ENCODE measurements at regions not wholly inside any gene's neighbourhood (a gene's known extent, or its start where the extent isn't known, plus 50 kb on each side); places are given as distances from the start of the nearest gene placed in this dataset.

DNA sequence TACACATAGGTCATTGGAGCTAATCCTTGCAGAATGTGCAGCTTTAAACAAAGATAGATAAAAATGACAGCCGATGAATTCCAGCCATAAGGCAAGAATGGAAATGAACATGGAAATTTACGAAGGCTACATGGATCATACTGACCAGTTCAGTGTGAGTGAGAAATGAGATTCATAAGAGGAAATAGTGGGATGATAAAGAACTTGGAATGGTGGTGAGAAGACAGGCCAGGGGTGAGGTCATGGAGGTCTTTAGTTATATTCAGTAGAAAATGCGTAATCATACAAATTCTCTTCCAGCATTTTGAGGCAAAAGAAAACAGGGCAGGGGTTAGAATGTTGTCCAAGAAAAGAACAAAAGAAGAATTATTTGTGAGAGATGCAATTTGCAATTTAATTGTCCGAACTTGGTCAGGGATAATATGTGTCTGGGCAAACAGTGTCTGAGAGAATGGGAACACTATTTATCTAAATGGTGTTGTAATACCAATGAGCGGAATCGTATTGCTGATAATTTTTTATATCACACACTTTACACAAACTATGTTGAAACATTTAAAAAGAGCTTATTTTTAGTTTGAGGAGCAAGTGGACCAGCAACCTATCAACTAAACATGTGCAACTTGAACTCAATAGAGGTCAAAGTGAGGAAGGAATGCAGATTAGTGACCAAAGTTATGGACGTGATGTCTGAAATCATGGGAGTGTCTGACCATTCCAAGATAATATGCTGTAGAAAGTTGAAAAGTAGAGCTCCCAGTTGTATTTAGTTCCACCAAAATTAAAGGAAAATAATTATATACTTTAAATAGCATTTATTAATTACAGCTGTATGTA, 739.0 kb upstream of the NCAM2 start:
- peak; percentile 28 for ATAC-seq
- Histone ChIP-seq H3K36me3 (no peaks in the 10 kb centered on the region), H3K27me3 (no peaks in the 10 kb centered on the region), H3K4me1 (no peaks in the 10 kb centered on the region), H3K27ac (no peak overlapping the region), H3K4me3 (no peak overlapping the region), H3K9me3 (no peaks in the 10 kb centered on the region)
- TF ChIP-seq, protein P1, sequence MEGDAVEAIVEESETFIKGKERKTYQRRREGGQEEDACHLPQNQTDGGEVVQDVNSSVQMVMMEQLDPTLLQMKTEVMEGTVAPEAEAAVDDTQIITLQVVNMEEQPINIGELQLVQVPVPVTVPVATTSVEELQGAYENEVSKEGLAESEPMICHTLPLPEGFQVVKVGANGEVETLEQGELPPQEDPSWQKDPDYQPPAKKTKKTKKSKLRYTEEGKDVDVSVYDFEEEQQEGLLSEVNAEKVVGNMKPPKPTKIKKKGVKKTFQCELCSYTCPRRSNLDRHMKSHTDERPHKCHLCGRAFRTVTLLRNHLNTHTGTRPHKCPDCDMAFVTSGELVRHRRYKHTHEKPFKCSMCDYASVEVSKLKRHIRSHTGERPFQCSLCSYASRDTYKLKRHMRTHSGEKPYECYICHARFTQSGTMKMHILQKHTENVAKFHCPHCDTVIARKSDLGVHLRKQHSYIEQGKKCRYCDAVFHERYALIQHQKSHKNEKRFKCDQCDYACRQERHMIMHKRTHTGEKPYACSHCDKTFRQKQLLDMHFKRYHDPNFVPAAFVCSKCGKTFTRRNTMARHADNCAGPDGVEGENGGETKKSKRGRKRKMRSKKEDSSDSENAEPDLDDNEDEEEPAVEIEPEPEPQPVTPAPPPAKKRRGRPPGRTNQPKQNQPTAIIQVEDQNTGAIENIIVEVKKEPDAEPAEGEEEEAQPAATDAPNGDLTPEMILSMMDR (IDR thresholded peaks at IDR 0.05) = no peak
- TF ChIP-seq EP300 (IDR thresholded peaks at IDR 0.05) (no peak), POLR2AphosphoS5 (IDR thresholded peaks at IDR 0.05) (no peak), POLR2A (IDR thresholded peaks at IDR 0.05) (no peak)
- WGBS, 2 donors (ENCODE audit: low coverage in 1 of 2) = 24 to 74% methylated on average over 7 of the region's 7 CpGs

DNA sequence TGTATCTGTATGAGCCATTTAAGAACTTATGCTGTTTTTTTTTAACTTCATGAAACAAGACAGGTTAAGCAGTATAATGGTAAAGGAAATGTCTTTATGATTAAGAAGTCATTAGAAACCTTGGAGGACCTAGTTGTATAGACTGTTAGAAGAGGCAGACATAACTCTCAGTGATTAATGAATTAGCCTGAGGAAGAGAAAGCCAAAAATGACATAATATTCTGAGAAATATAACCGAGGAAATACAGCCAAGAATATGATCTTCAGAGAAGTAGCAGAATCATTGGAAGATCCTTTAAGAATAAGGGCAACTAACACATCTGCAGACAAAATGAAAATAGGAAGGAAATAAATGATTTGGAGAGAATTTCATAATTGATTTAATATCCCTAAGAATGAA, 738.1 kb upstream of the NCAM2 start:
- WGBS, 2 donors (ENCODE audit: low coverage in 1 of 2) = 0 to 24% methylated on average over 1 of the region's 1 CpG
- TF ChIP-seq POLR2A (IDR thresholded peaks at IDR 0.05) = no peak
- TF ChIP-seq, protein P1 (IDR thresholded peaks at IDR 0.05) = no peak
- no peak for TF ChIP-seq EP300 (IDR thresholded peaks at IDR 0.05)
- TF ChIP-seq POLR2AphosphoS5 (IDR thresholded peaks at IDR 0.05) = no peak
- no peaks in the 10 kb centered on the region for H3K4me1 ChIP-seq
- H3K27ac ChIP-seq = no peak overlapping the region
- H3K27me3 ChIP-seq = no peaks in the 10 kb centered on the region
- no peaks in the 10 kb centered on the region for H3K9me3 ChIP-seq
- H3K4me3 ChIP-seq = no peak overlapping the region
- no peaks in the 10 kb centered on the region for H3K36me3 ChIP-seq
- ATAC-seq = no peak

DNA sequence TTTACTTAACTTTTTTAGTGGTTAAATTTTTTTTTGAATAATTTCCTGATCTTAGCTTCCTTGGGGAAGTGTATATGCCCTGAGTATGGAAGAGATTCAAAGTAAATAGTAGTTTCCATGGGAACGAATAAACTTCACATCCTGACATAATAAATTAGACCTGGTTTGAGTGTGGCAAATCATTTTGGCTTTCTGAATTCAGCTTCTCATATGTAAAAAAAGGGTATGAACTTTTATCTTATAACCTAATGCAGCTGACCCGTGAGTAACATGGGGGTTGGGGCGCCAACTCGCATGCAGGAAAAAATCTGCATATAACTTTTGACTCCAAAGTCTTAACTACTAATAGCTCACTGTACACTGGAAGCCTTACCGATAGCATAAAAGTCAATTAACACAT, 736.8 kb upstream of the NCAM2 start:
- ATAC-seq = no peak
- WGBS, 2 donors (ENCODE audit: low coverage in 1 of 2) = 84 to 96% methylated on average over 5 of the region's 5 CpGs
- Histone ChIP-seq H3K9me3 (no peaks in the 10 kb centered on the region), H3K4me3 (no peak overlapping the region), H3K4me1 (no peaks in the 10 kb centered on the region), H3K27me3 (no peaks in the 10 kb centered on the region), H3K36me3 (no peaks in the 10 kb centered on the region), H3K27ac (no peak overlapping the region)
- TF ChIP-seq EP300 (IDR thresholded peaks at IDR 0.05) = no peak
- no peak for TF ChIP-seq POLR2A (IDR thresholded peaks at IDR 0.05)
- no peak for TF ChIP-seq POLR2AphosphoS5 (IDR thresholded peaks at IDR 0.05)
- TF ChIP-seq, protein P1 (IDR thresholded peaks at IDR 0.05) = no peak

DNA sequence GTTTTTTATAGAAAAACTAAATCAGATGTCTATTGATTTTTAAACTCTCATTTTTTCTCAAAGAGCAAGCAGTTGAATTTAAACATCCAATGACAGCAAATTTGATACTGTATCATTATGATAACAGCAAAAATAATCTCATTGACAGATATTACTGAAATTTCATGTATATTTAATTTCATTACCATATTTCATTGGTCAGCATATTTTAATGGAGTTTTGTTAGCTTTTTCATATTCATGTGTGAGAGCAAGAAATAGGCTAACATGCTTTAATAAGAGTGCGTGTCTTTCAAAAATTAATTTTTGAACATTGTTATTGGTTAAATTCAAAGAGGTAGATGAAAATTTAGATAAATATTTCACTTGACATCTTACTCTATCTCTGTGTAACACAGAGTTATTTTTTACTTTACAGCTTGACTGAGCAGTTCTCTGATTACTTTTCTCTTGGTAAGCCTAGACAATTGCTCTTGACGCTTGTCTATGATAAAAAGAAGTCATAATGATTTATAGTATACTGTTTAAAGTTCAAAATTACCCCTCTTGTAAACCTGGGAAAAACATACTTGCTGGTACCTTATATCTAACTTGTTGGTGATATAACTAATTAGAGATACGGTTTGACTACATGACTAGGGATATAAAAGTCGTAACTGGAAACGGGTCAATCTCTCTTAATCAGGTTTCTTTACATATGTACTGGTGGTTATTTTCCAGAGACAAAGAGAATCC, 732.3 kb upstream of the NCAM2 start:
- TF ChIP-seq POLR2AphosphoS5 (IDR thresholded peaks at IDR 0.05) = no peak
- TF ChIP-seq, protein P1 (IDR thresholded peaks at IDR 0.05) = no peak
- no peak for TF ChIP-seq POLR2A (IDR thresholded peaks at IDR 0.05)
- no peak for TF ChIP-seq EP300 (IDR thresholded peaks at IDR 0.05)
- Histone ChIP-seq H3K36me3 (no peaks in the 10 kb centered on the region), H3K9me3 (no peaks in the 10 kb centered on the region), H3K4me1 (no peaks in the 10 kb centered on the region), H3K27ac (no peak overlapping the region), H3K27me3 (no peaks in the 10 kb centered on the region), H3K4me3 (no peak overlapping the region)
- WGBS, 2 donors (ENCODE audit: low coverage in 1 of 2) = 86 to 91% methylated on average over 4 to 5 of the region's 5 CpGs
- ATAC-seq = no peak

DNA sequence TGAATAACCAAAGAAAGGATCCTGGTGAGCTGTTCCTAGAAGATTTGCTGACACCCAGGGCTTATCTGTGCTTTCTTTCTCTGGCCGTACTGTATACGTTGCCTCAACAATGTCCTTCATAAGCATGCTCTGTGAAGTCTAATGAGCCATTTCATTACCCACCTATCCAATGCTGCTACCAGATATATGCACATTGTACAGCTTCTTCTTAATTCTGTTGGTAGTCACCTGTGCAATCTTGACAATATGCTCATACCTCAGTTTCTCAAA, 731.8 kb upstream of the NCAM2 start:
- TF ChIP-seq POLR2AphosphoS5 (IDR thresholded peaks at IDR 0.05) = no peak
- no peak for TF ChIP-seq EP300 (IDR thresholded peaks at IDR 0.05)
- no peak for TF ChIP-seq POLR2A (IDR thresholded peaks at IDR 0.05)
- TF ChIP-seq, protein P1 (IDR thresholded peaks at IDR 0.05) = no peak
- Histone ChIP-seq H3K27ac (no peak overlapping the region), H3K4me3 (no peak overlapping the region), H3K27me3 (no peaks in the 10 kb centered on the region), H3K9me3 (no peaks in the 10 kb centered on the region), H3K36me3 (no peaks in the 10 kb centered on the region), H3K4me1 (no peaks in the 10 kb centered on the region)
- WGBS, 2 donors (ENCODE audit: low coverage in 1 of 2) = 92 to 96% methylated on average over 2 of the region's 2 CpGs
- no peak for ATAC-seq

Data from gastroesophageal sphincter (tissue), 4 donors.